HTR-8/SVneo (cell line): ENCODE measurements at regions not wholly inside any gene's neighbourhood (a gene's known extent, or its start where the extent isn't known, plus 50 kb on each side); places are given as distances from the start of the nearest gene placed in this dataset.
"Not testable (repeated sequence)": the region's sequence is repeated elsewhere in the genome, so short reads cannot be mapped to it uniquely, and the experiment has no call there.

Experiments used
- DNase-seq: peaks from one replicate; pipeline ENCODE4 v3.0.0; 2011; ENCODE audit warnings: low spot score, mixed read lengths; ENCODE audit not compliant: insufficient read length
- FAIRE-seq: peaks from 2 replicates; lab custom pipeline; 2011; peaks lifted over from hg19 to GRCh38; lab: Jason Lieb, UNC

DNA sequence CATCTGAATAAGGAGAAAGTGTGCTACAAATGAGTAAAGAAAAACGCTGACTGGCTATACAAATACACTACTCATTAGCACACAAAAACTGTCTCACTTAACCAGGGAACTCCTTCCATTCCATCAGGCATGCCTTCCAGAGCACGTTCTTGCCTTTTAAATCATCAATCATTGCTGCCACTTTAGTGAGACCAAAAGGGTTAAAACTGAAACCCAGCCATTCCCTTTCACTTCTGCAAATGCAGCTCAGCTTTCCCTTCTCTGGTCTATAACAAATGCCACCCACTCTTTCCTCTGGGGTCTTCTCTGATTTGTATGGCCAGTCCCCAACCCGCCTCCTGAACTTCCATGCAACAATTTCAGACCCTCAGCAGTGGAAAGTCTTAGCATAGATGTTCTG, 231.5 kb downstream of the TRIML1 start:
- DNase-seq (no peak), FAIRE-seq (no peak)

DNA sequence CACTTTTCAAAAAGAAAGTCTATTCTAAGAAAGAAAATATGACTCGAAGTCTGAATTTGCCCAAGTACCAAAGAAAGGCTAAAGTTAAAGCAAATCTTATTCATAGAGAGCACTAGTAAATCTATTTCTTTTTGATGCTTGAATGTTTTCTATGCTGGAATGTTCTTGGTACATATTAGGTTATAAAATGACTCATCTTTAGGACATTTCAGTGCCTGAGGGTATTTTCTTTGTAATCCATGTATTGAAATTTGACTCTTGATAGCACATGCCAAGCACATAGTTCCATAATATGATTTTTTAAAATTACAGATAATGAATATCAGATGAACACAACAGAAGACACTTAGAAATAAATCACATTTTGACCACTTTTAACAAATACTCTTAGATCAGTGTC, 232.8 kb downstream of the TRIML1 start:
- FAIRE-seq (no peak), DNase-seq (peak; percentile 56)

DNA sequence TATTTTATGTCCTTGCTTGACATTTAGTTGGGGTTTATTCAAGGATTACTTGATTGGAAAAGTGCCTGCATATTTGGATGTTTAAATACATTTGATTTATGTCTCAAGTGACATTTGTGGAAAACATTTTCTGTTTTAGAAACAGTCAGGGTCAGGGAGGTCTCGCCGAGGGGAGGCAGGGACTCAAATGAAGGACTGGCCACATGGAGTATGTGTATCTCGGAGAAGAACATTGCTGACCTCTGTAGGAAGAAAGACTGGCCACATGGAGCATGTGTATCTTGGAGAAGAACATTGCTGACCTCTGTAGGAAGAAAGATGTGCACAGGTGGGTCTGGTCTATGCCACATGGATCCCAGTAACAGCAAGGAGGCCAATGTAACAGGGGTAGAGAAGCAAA, 233.6 kb downstream of the TRIML1 start:
- FAIRE-seq (peak; percentile 96), DNase-seq (peak; percentile 29)

DNA sequence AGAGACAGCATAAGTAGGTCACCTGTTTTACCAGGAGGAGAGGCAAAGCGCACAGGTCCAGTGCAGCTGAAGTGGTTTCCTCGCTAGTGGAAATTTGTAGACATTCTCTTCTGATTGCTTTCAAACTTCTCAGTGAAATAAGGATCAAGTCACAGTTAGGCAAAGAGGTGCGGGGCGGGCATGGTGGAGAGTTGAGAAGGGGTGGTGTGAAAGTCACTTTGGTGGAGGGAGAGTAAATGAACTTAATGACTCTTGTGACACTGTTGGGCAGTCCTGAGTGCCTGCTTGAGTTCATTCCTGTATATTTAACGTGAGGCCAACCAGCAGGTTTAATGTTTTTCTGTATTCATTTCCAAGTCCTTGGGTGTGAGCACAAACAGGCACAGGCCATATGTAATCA, 235.6 kb downstream of the TRIML1 start:
- FAIRE-seq (peak; percentile 28), DNase-seq (no peak)

DNA sequence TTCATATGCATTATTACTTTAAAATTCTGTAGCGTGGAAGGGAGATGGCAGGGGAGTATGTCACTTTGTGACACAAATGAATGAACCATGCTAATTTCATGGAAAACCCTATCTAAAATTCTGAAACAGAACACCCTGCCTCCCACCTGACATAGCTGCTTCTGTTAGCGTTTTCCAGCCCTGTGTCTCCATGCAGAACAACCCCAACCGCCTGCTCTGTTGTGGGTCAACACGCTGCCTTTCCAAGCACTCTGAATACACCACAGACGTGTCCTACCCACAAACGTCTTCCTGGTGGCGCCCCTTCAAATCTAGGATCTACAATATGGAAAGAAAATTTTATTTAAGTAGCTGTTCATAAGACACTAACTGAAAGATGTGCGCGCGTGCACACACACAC, 238.6 kb downstream of the TRIML1 start:
- no peak for FAIRE-seq
- DNase-seq, result no peak

DNA sequence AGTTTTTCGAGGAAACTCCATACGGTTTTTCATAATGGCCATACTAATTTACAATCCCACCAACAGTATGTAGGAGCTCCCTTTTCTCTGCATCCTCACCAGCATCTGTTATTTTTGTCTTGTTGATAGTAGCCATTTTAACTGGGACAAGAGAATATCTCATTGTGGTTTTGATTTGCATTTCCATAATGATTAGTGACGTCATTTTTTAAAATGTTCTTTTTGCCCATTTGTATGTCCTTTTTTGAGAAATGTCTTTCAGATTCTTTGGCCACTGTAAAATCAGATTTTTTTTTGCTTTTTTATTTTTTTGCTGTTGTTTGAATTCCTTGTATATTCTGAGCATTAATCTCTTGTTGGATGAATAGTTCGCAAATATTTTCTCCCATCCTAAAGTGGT, 243.9 kb downstream of the TRIML1 start:
- FAIRE-seq, result no peak
- no peak for DNase-seq

DNA sequence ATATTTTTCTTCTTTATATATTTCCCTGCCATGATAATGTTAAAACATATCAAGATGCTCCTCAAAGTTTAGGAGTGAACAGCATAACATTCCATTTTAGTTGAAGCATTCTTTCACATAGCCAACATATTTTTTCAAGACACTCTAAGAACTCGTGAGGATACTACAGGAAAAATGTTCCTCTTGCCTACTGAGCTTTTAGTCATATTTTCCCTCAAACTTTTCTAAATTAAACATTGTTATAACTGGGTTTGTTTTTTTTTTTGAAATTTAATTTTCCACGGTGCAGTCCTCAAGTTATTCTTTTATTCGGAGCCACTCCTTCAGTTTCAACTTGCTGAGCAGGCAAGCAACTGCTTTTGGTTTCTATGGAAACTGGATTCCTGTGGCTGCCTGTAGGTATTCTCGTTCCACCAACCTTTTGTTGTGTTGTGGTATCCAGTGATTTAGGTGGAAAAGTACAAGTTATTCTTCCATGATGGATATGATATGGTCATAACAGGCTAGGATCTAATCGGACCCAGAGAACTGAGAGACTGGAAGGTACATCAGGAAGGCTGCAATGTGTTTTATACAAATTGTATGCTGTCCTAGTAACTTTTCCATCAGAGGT, 248.0 kb downstream of the TRIML1 start:
- no peak for DNase-seq
- no peak for FAIRE-seq

DNA sequence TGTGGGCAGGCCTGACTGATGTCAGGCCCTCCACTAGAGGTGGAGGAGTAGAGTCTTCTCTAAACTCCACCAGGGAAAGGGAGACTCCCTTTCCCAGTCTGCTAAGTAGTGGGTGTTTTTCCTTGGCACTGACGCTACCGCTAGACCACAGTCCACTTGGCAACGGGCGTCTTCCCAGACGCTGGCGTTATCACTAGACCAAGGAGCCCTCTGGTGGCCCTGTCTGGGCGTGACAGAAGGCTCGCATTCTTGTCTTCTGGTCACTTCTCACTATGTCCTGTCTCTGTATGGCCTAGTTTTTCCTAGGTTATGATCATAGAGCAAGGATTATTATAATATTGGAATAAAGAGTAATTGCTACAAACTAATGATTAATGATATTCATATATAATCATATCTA, 252.1 kb downstream of the TRIML1 start:
- not testable (repeated sequence) for FAIRE-seq

DNA sequence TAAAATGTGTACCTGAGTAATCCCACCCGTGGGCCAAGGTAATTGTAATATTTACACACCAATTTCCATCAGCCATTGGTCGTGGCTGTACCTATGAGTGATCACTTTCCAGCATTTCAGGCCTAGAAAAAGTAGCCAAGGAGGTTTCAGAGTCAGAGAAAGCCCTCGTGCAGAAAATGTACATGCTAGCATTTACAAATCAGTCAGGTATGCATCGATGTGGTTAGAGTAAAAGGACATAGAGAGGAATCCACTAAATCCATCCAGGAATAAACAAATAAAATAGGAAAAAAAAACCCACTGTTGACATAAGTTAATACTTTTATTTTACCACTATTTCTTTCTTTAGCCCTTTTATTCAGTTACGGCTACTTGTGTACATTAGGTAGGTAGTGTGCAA, 256.8 kb downstream of the TRIML1 start:
- DNase-seq, result no peak
- FAIRE-seq, result no peak

More for the DNA sequence above, 252.1 kb downstream of the TRIML1 start:
- DNase-seq, result not testable (repeated sequence)

DNA sequence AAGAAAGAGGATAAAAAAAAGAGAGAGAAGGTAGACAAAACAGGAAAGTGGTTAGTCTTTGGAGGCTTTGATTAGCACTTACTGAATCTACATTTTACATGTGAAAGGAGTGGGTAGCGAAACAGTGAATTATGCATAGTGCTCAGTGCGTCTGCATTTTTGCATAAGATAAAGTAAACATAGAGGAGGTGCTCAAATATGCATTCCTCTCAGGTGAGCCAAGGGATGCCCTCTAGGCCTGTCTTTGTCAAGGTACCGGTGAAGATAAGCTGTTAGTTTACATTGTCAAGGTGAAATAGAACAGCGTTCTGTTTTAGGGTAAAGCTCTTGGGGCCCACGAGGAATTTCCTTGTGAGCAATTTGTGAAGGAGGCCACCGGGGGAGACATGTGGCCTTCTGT, 260.6 kb downstream of the TRIML1 start:
- FAIRE-seq, result no peak

DNA sequence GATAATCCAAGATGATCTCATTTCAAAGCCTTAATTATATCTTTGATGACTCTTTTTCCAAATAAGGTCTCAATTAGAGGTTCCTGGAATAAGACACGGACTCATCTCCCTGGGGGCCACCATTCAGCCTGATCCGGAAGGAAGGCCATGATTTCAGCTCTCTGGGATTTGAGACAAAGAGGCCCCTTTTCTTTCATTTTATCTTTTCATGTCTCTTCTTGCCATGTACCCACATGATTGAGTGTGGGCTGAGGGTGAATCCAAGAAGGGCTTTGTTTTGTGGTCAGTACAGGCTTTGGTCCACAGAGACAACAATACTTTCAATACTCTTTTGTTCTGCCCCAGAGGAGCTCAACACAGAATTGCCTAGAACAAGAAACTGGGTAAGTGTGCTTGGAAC, 261.2 kb downstream of the TRIML1 start:
- DNase-seq (no peak), FAIRE-seq (no peak)

More for the DNA sequence above, 260.6 kb downstream of the TRIML1 start:
- DNase-seq, result no peak

DNA sequence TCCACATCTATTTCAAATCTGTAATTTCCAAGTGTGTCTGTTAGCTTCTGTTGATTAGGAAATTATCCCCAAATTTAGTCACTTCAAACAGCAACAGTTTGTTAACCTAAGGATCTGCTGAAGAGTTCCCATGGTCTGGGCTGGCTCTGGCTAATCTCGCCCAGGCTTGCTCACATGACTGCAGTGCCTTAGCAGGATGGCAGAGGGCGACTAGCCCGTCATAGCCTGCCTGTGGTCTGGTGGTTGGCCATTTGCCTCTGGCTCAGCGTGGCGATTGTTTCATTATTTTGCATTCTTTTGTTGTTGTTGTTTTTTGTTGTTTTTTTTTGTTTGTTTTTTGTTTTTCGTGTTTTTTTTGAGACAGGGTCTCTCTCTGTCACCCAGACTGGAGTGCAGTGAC, 264.0 kb downstream of the TRIML1 start:
- no peak for FAIRE-seq
- no peak for DNase-seq

DNA sequence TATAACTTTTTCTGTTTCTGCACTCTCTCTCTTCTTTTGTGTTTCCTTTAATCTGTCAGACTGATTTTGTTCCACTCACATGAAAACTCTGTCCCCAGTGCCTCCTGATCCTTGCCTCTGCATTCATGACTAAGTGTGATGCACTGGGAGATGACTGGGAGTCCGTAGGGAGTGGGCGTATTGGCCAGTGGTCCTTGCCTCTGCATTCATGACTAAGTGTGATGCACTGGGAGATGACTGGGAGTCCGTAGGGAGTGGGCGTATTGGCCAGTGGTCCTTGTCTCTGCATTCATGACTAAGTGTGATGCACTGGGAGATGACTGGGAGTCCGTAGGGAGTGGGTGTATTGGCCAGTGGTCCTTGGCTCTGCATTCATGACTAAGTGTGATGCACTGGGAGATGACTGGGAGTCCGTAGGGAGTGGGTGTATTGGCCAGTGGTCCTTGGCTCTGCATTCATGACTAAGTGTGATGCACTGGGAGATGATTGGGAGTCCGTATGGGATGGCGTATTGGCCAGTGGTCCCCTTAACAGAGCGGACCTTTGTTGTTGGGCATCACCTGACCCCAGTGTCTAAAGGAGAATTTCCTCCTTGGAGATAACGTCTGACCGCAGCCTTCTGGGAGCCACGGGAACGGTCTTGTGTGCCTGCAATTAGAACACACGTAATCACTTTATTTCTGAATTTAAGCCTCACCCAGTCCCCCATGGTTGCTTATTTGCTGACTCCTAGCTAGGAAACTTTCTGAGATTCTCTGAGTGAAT, 266.0 kb downstream of the TRIML1 start:
- not testable (repeated sequence) for DNase-seq
- peak; percentile 93 for FAIRE-seq

DNA sequence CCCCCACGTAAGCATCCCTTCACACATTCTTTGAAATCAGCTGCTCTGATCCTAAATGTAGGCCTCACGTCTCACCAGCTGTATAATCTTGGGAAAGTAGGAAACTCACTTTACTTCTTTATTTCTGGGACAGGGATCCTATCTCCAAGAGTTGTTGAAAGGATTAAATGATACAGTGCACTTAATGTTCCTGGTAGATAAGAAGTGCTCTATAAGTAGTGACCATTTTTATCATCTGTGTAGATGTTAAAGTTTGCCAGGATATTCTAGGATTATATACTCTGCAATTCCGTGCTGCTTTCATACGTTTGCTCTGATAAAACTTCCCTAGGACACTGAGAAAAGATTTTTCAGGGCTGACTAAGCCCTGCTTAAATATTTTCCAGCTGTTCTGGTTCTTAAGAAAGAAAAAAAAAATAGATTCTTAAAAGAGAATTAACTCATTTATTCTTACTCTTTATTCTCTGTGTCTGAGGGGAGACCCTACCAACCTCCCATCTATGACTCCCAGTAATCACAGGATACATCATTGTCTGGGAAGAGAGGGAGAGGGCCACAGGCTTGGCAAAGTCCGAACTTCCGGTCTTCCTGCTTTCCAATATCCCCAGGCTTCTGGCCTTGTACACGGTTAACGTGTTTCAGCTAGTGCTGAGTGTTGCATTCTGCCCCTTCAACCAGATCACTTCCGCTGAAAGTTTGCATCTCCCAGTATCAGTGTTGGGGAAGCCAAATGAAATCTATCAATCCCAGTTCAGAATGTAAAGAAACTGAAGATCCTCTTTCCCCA, 269.2 kb downstream of the TRIML1 start:
- DNase-seq (no peak), FAIRE-seq (no peak)

DNA sequence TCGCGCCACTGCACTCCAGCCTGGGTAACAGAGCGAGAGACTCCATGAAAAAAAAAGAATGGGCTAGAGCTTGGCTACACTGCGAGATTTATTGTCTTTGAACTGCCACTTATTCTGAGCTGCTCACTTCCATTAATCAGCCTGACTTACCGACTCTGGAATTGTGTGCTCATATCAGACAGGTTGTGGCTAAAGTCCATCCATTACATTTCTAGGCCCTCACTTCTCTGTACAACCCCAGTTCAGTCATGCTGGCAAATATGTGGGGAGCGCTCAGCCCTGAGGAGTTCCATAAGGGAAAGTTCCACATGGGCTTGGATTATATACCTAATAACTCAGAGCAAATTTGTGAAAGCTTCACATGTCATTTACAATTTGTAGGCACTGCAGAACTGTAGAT, 270.6 kb downstream of the TRIML1 start:
- FAIRE-seq, result no peak

DNA sequence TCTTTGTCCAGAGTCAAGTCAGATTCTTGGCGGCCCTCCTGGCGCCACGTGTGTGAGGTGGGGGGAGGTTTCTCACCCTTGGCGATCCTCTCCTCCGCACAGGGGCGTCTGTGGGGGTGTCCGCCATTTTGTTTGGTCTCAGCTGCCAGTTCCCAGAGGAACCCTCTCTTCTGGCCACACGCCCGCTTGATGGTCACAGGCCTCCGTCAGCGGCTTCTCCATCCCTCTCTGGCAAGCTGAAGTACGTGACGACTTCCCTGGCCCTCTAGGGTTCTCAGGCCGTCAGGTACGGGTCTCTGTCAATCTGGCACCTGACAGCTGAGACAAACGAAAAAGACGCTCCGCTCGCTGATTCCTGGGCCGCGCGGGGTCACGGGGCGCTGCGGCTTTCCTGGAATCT, 272.6 kb downstream of the TRIML1 start:
- DNase-seq, result no peak
- FAIRE-seq, result no peak

More for the DNA sequence above, 270.6 kb downstream of the TRIML1 start:
- DNase-seq, result no peak

DNA sequence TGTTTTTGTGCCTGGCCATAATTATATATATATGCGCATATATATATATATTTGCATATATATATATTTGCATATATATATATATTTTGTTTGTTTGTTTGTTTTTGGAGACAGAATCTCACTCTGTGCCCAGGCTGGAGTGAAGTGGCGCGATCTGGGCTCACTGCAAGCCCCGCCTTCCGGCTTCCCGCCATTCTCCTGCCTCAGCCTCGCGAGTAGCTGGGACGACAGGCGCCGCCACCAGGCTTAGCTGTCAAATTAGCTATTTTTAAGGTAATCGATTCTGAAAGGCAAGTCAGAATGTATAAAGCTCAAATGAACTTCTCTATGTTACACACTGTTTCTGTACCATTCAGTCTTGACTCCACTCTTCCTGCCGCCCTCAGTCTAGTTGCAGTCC, 273.3 kb downstream of the TRIML1 start:
- DNase-seq, result no peak
- FAIRE-seq, result no peak

DNA sequence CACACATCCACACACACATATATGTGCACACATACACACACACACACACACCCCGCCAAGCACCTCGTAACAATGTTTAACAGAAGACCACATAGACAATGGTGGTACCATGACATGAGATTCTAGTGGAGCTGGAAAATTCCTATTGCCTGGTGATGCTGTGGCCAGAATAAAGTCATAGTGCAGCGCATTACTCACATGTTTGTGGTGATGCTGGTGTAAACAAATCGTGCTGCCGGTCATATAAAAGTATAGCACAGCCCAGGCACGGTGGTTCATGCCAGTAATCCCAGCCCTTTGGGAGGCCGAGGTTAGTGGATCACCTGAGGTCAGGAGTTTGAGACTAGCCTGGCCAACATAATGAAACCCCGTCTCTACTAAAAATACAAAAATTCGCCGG, 275.2 kb downstream of the TRIML1 start:
- FAIRE-seq (peak; percentile 90), DNase-seq (no peak)

DNA sequence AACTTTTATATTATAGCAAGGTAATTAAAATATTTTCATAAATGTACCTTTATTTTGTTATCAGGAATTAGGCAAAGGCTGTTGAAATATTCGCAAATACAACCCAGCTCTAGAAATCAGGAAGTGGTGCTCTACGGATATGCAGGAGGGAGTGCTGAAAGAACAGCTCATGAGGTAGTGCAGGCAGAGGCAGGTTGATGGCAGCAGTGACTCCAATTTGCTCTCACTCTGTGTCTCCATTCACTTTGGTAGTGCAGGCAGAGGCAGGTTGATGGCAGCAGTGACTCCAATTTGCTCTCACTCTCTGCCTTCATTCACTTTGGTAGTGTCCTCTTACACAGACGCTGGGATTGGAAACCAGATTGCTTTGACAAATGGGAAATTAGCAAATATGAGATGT, 277.9 kb downstream of the TRIML1 start:
- no peak for DNase-seq
- FAIRE-seq, result peak; percentile 77

DNA sequence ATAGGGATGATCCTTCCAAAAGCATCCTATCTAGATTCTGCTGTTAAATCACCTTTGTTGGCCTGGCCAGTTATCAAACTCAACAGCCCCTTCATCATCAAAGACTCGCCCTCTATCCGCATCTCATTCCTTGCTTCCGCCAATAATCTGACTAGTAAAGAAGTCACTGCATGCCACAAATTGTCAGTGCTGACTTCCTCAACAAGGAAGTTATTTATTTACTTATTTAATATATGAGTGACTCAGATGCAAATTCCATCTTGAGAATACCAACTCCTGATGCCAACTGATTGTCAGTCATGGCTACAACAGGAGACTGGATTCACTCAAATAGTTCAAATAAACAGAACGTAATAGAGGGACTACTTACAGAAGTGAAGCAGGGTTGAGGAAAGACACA, 283.8 kb downstream of the TRIML1 start:
- no peak for DNase-seq
- FAIRE-seq, result no peak

DNA sequence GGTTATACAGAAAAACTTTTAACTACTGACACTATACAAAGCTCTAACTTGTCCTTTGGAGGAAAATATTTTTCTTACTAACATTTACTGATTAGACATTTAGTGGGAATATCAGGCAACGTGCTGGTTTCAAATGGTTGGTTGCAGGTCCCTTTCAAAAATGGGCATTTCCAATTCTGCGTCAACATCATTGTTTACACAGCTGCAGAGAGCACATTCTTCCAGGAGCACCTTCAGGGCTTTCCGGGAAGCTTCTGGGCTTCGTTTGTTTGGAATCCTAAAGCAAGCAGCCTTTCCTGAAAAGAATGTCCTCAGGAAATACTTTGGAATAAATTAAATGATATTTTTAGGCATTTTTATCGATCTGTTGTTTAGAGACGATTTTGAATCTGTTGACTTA, 289.7 kb downstream of the TRIML1 start:
- peak; percentile 20 for DNase-seq
- FAIRE-seq, result no peak
